PFSK-1 (cell line): ENCODE measurements at regions not wholly inside any gene's neighbourhood (a gene's known extent, or its start where the extent isn't known, plus 50 kb on each side); places are given as distances from the start of the nearest gene placed in this dataset.

Source experiments
- FOXP2 ChIP-seq: optimal IDR thresholded peaks from 2 replicates; pipeline ENCODE3; 2011; ENCODE audit warnings: borderline replicate concordance, control low read depth, inconsistent platforms; ENCODE audit not compliant: insufficient read depth; ENCODE audit errors: extremely low read length, extremely low read depth
- POLR2AphosphoS5 ChIP-seq: IDR thresholded peaks from 2 replicates; pipeline ENCODE4 v1.6.1; 2012; ENCODE audit warnings: low read depth, mild to moderate bottlenecking, control low read depth, low read length, moderate library complexity
- SIN3A ChIP-seq: IDR thresholded peaks from 2 replicates; pipeline ENCODE4 v1.6.1; 2012; ENCODE audit warnings: mild to moderate bottlenecking, low read length, moderate library complexity, borderline replicate concordance; ENCODE audit not compliant: insufficient read depth
- TAF1 ChIP-seq: IDR thresholded peaks from 2 replicates; pipeline ENCODE4 v1.6.1; 2012; ENCODE audit warnings: low read length, control low read depth, borderline replicate concordance; ENCODE audit not compliant: insufficient read depth
- TF ChIP-seq, protein P1 (sequence below), 2 experiments: IDR thresholded peaks; 2 replicates each; pipeline versions ENCODE4 v1.6.1 to v1.8.0; 2011 to 2012; ENCODE audit warnings: low read depth in 2 of 2, low read length in 2 of 2, control low read depth in 1 of 2, inconsistent platforms in 1 of 2, mild to moderate bottlenecking in 1 of 2, moderate library complexity in 1 of 2; ENCODE audit not compliant: insufficient read depth in 1 of 2

- TF ChIP-seq SIN3A (no peak), TAF1 (no peak), POLR2AphosphoS5 (no peak), FOXP2 (no peak)
- TF ChIP-seq, protein P1, sequence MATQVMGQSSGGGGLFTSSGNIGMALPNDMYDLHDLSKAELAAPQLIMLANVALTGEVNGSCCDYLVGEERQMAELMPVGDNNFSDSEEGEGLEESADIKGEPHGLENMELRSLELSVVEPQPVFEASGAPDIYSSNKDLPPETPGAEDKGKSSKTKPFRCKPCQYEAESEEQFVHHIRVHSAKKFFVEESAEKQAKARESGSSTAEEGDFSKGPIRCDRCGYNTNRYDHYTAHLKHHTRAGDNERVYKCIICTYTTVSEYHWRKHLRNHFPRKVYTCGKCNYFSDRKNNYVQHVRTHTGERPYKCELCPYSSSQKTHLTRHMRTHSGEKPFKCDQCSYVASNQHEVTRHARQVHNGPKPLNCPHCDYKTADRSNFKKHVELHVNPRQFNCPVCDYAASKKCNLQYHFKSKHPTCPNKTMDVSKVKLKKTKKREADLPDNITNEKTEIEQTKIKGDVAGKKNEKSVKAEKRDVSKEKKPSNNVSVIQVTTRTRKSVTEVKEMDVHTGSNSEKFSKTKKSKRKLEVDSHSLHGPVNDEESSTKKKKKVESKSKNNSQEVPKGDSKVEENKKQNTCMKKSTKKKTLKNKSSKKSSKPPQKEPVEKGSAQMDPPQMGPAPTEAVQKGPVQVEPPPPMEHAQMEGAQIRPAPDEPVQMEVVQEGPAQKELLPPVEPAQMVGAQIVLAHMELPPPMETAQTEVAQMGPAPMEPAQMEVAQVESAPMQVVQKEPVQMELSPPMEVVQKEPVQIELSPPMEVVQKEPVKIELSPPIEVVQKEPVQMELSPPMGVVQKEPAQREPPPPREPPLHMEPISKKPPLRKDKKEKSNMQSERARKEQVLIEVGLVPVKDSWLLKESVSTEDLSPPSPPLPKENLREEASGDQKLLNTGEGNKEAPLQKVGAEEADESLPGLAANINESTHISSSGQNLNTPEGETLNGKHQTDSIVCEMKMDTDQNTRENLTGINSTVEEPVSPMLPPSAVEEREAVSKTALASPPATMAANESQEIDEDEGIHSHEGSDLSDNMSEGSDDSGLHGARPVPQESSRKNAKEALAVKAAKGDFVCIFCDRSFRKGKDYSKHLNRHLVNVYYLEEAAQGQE (IDR thresholded peaks at IDR 0.05; ENCODE audit: insufficient read depth in 1 of 2, low read depth in 2 of 2, low read length in 2 of 2): no peak
These were observed 477.2 kb downstream of the EPM2A start for GRCh38 chr6:145258122-145258521.

- TF ChIP-seq POLR2AphosphoS5 (no peak), FOXP2 (no peak), TAF1 (no peak), SIN3A (no peak)
- TF ChIP-seq, protein P1 (IDR thresholded peaks at IDR 0.05; ENCODE audit: insufficient read depth in 1 of 2, low read depth in 2 of 2, low read length in 2 of 2): no peak
These were observed 474.7 kb downstream of the EPM2A start for GRCh38 chr6:145260484-145261175.

DNA sequence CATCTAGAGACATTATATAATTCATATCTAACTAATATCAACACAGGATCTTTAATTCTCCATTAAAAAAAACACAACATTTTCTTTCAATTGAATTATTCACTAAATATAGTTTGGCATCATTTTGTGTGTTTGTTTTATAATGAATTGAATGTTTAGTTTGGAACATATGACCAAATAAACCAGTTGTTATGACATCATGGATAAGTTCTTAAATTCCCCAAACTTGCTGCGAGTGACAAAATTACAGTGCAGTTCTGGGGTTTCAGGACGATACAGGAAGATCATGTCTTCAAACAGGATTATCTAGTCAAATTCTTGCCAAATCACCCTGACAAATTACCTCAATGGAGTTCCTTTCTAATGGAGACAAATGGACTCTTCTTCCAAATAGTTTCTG lies 473.6 kb downstream of the EPM2A start:
- no peak for TF ChIP-seq POLR2AphosphoS5
- no peak for TF ChIP-seq FOXP2
- TF ChIP-seq SIN3A: no peak

DNA sequence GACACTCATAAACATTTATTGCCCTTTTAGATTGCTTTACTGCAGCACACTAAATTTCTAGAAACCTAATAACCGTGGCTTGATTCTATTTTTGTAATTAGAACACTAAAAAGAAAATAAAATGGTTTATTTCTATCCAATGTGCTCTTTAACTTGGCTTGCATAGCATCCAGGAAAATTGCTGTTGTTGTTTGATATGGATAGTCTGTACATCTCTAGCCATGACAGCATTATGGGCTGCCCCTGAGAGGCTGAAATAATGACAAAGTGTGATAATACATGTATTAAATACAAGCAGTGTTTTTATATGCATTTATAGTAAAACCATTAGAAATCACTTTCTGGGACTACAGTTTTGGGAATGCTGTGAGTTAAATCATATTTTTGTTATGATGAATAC lies 472.5 kb downstream of the EPM2A start:
- TF ChIP-seq, protein P1 (IDR thresholded peaks at IDR 0.05; ENCODE audit: insufficient read depth in 1 of 2, low read depth in 2 of 2, low read length in 2 of 2): no peak
- no peak for TF ChIP-seq FOXP2
- TF ChIP-seq SIN3A: no peak
- TF ChIP-seq TAF1: no peak
- no peak for TF ChIP-seq POLR2AphosphoS5

- TF ChIP-seq FOXP2 (peak; percentile 71), POLR2AphosphoS5 (no peak)
These were observed 471.5 kb downstream of the EPM2A start for GRCh38 chr6:145263778-145264211.

DNA sequence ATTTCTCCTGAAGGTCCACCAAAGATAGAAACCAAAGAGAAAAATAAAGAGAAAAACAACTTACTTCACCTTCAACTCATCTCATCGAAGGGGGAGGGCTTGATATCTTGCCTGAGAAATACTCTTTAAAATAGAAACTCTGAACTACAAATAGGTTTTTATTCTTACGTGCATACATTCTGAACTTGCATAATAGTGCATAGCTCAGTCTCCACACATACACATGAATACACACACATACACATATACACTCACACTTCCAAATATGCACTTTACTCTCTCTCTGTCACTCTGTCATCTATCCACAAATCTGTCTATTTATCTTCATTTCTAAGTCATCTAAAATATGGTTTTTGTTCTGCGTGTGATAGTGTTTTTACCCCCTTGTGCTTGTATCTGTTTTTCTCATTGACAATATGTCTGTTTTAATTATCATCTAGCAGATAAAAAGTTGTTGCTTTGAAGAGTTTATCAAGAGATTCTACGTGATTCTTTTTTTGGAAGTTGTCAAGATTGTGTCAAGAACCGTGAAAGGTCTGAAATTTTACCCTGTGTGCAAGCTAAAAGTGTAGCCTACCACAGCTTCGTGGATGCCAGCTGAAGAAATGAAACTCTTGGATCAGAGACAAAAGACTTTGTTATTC lies 468.8 kb downstream of the EPM2A start:
- TF ChIP-seq, protein P1 (IDR thresholded peaks at IDR 0.05; ENCODE audit: insufficient read depth in 1 of 2, low read depth in 2 of 2, low read length in 2 of 2): no peak
- TF ChIP-seq TAF1 (no peak), FOXP2 (no peak), SIN3A (no peak), POLR2AphosphoS5 (no peak)
